ENCODE measurements at regions not wholly inside any gene's neighbourhood (a gene's known extent, or its start where the extent isn't known, plus 50 kb on each side); places are given as distances from the start of the nearest gene placed in this dataset.

DNA sequence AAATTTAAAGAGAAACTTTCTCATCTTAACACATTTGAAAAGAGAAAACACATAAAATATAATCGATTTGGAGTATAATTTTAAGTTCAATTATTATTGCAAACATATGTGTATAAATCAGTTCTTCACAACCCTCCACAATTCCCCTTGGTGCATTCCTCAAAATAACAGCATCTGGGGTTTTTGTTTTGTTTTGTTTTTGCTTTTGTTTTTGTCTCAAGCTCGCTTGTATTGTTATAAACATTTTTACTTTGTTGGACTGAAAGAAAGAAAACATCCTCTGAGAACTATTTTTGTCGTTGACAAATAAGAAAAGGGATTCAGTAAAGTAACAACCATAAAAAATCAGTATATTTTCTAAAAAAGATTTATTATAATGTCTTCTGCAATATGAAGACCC, 60.2 kb upstream of the HIVEP1 start:
- no peak for DNase-seq (ENCODE audit: extremely low spot score, unreplicated experiment)
- Mint-ChIP-seq H3K4me3 (ENCODE audit: unreplicated experiment) (no peak overlapping the region), H3K9me3 (ENCODE audit: unreplicated experiment) (no peaks in the 10 kb centered on the region), H3K27ac (ENCODE audit: unreplicated experiment) (no peak overlapping the region), H3K27me3 (ENCODE audit: unreplicated experiment) (no peaks in the 10 kb centered on the region), H3K4me1 (ENCODE audit: unreplicated experiment) (peaks cover 14% of the 10 kb centered on the region), H3K36me3 (ENCODE audit: unreplicated experiment) (no peaks in the 10 kb centered on the region)
- TF ChIP-seq, protein P1, sequence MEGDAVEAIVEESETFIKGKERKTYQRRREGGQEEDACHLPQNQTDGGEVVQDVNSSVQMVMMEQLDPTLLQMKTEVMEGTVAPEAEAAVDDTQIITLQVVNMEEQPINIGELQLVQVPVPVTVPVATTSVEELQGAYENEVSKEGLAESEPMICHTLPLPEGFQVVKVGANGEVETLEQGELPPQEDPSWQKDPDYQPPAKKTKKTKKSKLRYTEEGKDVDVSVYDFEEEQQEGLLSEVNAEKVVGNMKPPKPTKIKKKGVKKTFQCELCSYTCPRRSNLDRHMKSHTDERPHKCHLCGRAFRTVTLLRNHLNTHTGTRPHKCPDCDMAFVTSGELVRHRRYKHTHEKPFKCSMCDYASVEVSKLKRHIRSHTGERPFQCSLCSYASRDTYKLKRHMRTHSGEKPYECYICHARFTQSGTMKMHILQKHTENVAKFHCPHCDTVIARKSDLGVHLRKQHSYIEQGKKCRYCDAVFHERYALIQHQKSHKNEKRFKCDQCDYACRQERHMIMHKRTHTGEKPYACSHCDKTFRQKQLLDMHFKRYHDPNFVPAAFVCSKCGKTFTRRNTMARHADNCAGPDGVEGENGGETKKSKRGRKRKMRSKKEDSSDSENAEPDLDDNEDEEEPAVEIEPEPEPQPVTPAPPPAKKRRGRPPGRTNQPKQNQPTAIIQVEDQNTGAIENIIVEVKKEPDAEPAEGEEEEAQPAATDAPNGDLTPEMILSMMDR (IDR thresholded peaks at IDR 0.05), result no peak

- DNase-seq (ENCODE audit: extremely low spot score, unreplicated experiment), result no peak
- Mint-ChIP-seq H3K27me3 (ENCODE audit: unreplicated experiment) (no peaks in the 10 kb centered on the region), H3K27ac (ENCODE audit: unreplicated experiment) (no peak overlapping the region), H3K4me1 (ENCODE audit: unreplicated experiment) (peaks cover 14% of the 10 kb centered on the region), H3K4me3 (ENCODE audit: unreplicated experiment) (no peak overlapping the region), H3K9me3 (ENCODE audit: unreplicated experiment) (no peaks in the 10 kb centered on the region), H3K36me3 (ENCODE audit: unreplicated experiment) (no peaks in the 10 kb centered on the region)
- TF ChIP-seq, protein P1 (IDR thresholded peaks at IDR 0.05), result no peak
These were observed 62.0 kb upstream of the HIVEP1 start for GRCh38 chr6:11950109-11950508.

DNA sequence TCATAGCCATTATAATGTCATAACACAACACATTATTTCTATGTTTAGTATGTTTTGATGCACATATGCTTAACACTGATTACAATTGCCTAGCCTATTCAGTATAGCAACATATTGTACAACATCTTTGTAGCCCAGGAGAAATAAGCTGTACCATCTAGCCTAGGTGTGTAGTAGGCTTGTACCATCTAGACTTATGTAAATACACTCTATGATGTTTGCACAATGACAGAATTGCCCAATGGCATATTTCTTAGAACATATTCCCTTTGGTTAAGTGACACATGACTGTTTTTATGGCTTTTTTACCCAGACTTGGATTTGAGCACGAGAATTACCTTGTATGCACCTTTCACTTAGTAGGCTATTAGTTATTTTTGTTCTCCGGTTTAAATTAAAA, 64.5 kb upstream of the HIVEP1 start:
- H3K36me3 Mint-ChIP-seq (ENCODE audit: unreplicated experiment), result no peaks in the 10 kb centered on the region
- H3K4me1 Mint-ChIP-seq (ENCODE audit: unreplicated experiment), result peaks cover 7% of the 10 kb centered on the region
- H3K27ac Mint-ChIP-seq (ENCODE audit: unreplicated experiment), result no peak overlapping the region
- H3K9me3 Mint-ChIP-seq (ENCODE audit: unreplicated experiment), result no peaks in the 10 kb centered on the region
- DNase-seq (ENCODE audit: extremely low spot score, unreplicated experiment), result no peak
- H3K4me3 Mint-ChIP-seq (ENCODE audit: unreplicated experiment), result no peak overlapping the region
- TF ChIP-seq, protein P1 (IDR thresholded peaks at IDR 0.05), result no peak
- no peaks in the 10 kb centered on the region for H3K27me3 Mint-ChIP-seq (ENCODE audit: unreplicated experiment)

- TF ChIP-seq, protein P1 (IDR thresholded peaks at IDR 0.05), result no peak
- Mint-ChIP-seq H3K4me1 (ENCODE audit: unreplicated experiment) (peaks cover 2% of the 10 kb centered on the region), H3K27ac (ENCODE audit: unreplicated experiment) (no peak overlapping the region), H3K27me3 (ENCODE audit: unreplicated experiment) (no peaks in the 10 kb centered on the region), H3K9me3 (ENCODE audit: unreplicated experiment) (no peaks in the 10 kb centered on the region), H3K36me3 (ENCODE audit: unreplicated experiment) (no peaks in the 10 kb centered on the region), H3K4me3 (ENCODE audit: unreplicated experiment) (no peak overlapping the region)
- no peak for DNase-seq (ENCODE audit: extremely low spot score, unreplicated experiment)
These were observed 65.0 kb upstream of the HIVEP1 start for GRCh38 chr6:11947063-11947462.

DNA sequence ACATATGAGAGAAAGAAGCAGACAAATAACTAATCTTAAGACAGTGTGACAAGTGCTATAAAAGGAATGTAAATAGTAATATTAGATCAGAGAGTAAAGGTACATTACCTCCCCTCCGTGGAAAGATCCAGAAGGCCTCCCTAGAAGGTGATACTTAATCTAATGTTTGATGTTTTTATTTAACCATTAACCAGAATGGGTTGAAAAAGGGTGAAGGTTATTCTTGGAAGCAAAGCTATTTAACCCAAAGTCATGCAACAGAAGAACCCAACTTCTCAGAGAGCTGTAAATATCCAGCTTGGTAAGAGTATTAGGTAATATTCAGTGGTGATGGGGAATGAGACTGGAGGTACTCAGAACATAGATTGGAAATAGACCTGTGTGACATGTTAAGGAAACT, 68.0 kb upstream of the HIVEP1 start:
- no peaks in the 10 kb centered on the region for H3K4me1 Mint-ChIP-seq (ENCODE audit: unreplicated experiment)
- TF ChIP-seq, protein P1 (IDR thresholded peaks at IDR 0.05), result no peak
- H3K9me3 Mint-ChIP-seq (ENCODE audit: unreplicated experiment), result no peaks in the 10 kb centered on the region
- no peaks in the 10 kb centered on the region for H3K36me3 Mint-ChIP-seq (ENCODE audit: unreplicated experiment)
- H3K4me3 Mint-ChIP-seq (ENCODE audit: unreplicated experiment), result no peak overlapping the region
- H3K27ac Mint-ChIP-seq (ENCODE audit: unreplicated experiment), result no peak overlapping the region
- H3K27me3 Mint-ChIP-seq (ENCODE audit: unreplicated experiment), result no peaks in the 10 kb centered on the region
- no peak for DNase-seq (ENCODE audit: extremely low spot score, unreplicated experiment)
